ENCODE measurements at regions not wholly inside any gene's neighbourhood (a gene's known extent, or its start where the extent isn't known, plus 50 kb on each side); places are given as distances from the start of the nearest gene placed in this dataset.

DNA sequence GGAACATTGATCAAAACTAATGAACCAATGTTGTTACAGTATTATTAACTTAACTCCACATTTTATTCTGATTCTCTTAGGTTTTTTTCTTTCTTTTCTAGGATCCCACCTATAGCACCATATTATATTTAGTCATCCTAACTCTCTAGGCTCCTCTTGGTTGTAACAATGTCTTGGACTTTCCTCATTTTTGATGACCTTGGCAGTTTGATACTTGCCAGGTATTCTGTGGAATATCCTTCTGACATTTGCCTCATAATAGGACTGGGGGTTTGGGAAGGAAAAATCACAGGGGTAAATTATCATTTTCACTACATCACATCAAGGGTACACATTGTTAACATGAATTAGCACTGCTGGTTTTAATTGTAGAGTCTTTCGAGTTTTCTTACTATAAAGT is 851.6 kb upstream of the SOX9 start:
- TF ChIP-seq EZH2phosphoT487 (IDR thresholded peaks at IDR 0.05; ENCODE audit: borderline replicate concordance, low read length) (no peak), EZH2 (IDR thresholded peaks at IDR 0.05; ENCODE audit: low read length, unreplicated experiment) (no peak)
- TF ChIP-seq, protein P1, sequence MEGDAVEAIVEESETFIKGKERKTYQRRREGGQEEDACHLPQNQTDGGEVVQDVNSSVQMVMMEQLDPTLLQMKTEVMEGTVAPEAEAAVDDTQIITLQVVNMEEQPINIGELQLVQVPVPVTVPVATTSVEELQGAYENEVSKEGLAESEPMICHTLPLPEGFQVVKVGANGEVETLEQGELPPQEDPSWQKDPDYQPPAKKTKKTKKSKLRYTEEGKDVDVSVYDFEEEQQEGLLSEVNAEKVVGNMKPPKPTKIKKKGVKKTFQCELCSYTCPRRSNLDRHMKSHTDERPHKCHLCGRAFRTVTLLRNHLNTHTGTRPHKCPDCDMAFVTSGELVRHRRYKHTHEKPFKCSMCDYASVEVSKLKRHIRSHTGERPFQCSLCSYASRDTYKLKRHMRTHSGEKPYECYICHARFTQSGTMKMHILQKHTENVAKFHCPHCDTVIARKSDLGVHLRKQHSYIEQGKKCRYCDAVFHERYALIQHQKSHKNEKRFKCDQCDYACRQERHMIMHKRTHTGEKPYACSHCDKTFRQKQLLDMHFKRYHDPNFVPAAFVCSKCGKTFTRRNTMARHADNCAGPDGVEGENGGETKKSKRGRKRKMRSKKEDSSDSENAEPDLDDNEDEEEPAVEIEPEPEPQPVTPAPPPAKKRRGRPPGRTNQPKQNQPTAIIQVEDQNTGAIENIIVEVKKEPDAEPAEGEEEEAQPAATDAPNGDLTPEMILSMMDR (conservative IDR thresholded peaks at IDR 0.05; ENCODE audit: low read depth, low read length) = no peak
- POLR2A ChIA-PET (ENCODE audit: unreplicated experiment) = no interaction called here

GRCh38 chr17:71273441-71273840 is 847.4 kb upstream of the SOX9 start:
- TF ChIP-seq, protein P1 (conservative IDR thresholded peaks at IDR 0.05; ENCODE audit: low read depth, low read length) = no peak
- TF ChIP-seq EZH2 (IDR thresholded peaks at IDR 0.05; ENCODE audit: low read length, unreplicated experiment) = no peak
- no peak for TF ChIP-seq EZH2phosphoT487 (IDR thresholded peaks at IDR 0.05; ENCODE audit: borderline replicate concordance, low read length)
- Histone ChIP-seq H3K36me3 (ENCODE audit: low read depth, low read length) (no peaks in the 10 kb centered on the region), H3F3A (ENCODE audit: low read length, unreplicated experiment) (no peaks in the 10 kb centered on the region), H3K9me2 (replicated peaks; ENCODE audit: low read length) (0 out of 2 replicates have a peak, but pooled peaks cover 3% of the 10 kb centered on the region), H3K9ac (ENCODE audit: low read length) (no peak overlapping the region), H3K27me3 (ENCODE audit: low read length) (no peaks in the 10 kb centered on the region), H4K20me1 (ENCODE audit: low read length) (no peaks in the 10 kb centered on the region), H3K9me3 (ENCODE audit: low read length) (no peaks in the 10 kb centered on the region), H3K4me3 (ENCODE audit: low read length) (no peak overlapping the region), H3K79me2 (ENCODE audit: low read length) (no peaks in the 10 kb centered on the region), H3K27ac (ENCODE audit: low read length) (no peak overlapping the region), H3K4me2 (ENCODE audit: low read length) (no peak overlapping the region), H2AFZ (ENCODE audit: low read length) (no peak overlapping the region), H3K4me1 (ENCODE audit: insufficient read depth, low read length) (no peaks in the 10 kb centered on the region)
- DNase-seq = no peak
- ATAC-seq = no peak
- intact Hi-C loops (cut with micrococcal nuclease) = no loop called here
- ChIA-PET CTCF (interaction anchor here (0.6 kb wide), 1 partner anchor 507 kb away, joined by 3 read pairs; no protein-coding TSS in a partner anchor), POLR2A (ENCODE audit: unreplicated experiment) (interaction anchor here (0.6 kb wide), 1 partner anchor 328 kb away, joined by 5 read pairs; no protein-coding TSS in a partner anchor)
- BruUV-seq (replicated peaks) = no TSS peak

More for the DNA sequence above, 851.6 kb upstream of the SOX9 start:
- Histone ChIP-seq H3F3A (ENCODE audit: low read length, unreplicated experiment) (no peaks in the 10 kb centered on the region), H3K9me2 (replicated peaks; ENCODE audit: low read length) (0 out of 2 replicates have a peak, but pooled peaks cover 6% of the 10 kb centered on the region), H3K9ac (ENCODE audit: low read length) (no peak overlapping the region), H3K4me3 (ENCODE audit: low read length) (no peak overlapping the region), H3K36me3 (ENCODE audit: low read depth, low read length) (no peaks in the 10 kb centered on the region), H3K4me1 (ENCODE audit: insufficient read depth, low read length) (no peaks in the 10 kb centered on the region), H2AFZ (ENCODE audit: low read length) (no peak overlapping the region), H3K9me3 (ENCODE audit: low read length) (peaks cover 15% of the 10 kb centered on the region; the same call in 1 of the 2 replicates), H3K27ac (ENCODE audit: low read length) (no peak overlapping the region), H3K27me3 (ENCODE audit: low read length) (no peaks in the 10 kb centered on the region), H3K4me2 (ENCODE audit: low read length) (no peak overlapping the region), H4K20me1 (ENCODE audit: low read length) (no peaks in the 10 kb centered on the region), H3K79me2 (ENCODE audit: low read length) (no peaks in the 10 kb centered on the region)
- ATAC-seq (no peak), DNase-seq (no peak)
- intact Hi-C loops (cut with micrococcal nuclease) = no loop called here
- no TSS peak for BruUV-seq (replicated peaks)
- CTCF ChIA-PET = no interaction called here

- intact Hi-C loops (cut with micrococcal nuclease) = no loop called here
- no TSS peak for BruUV-seq (replicated peaks)
- Histone ChIP-seq H3K79me2 (ENCODE audit: low read length) (no peaks in the 10 kb centered on the region), H3K9me2 (replicated peaks; ENCODE audit: low read length) (0 out of 2 replicates have a peak, but pooled peaks cover 3% of the 10 kb centered on the region), H3K27me3 (ENCODE audit: low read length) (no peaks in the 10 kb centered on the region), H3K9me3 (ENCODE audit: low read length) (no peaks in the 10 kb centered on the region), H2AFZ (ENCODE audit: low read length) (no peak overlapping the region), H3K4me3 (ENCODE audit: low read length) (no peak overlapping the region), H3K9ac (ENCODE audit: low read length) (no peak overlapping the region), H3F3A (ENCODE audit: low read length, unreplicated experiment) (no peaks in the 10 kb centered on the region), H3K4me2 (ENCODE audit: low read length) (no peak overlapping the region), H3K27ac (ENCODE audit: low read length) (no peak overlapping the region), H3K4me1 (ENCODE audit: insufficient read depth, low read length) (no peaks in the 10 kb centered on the region), H3K36me3 (ENCODE audit: low read depth, low read length) (no peaks in the 10 kb centered on the region), H4K20me1 (ENCODE audit: low read length) (no peaks in the 10 kb centered on the region)
- ATAC-seq (no peak), DNase-seq (no peak)
- TF ChIP-seq, protein P1 (conservative IDR thresholded peaks at IDR 0.05; ENCODE audit: low read depth, low read length) = no peak
- no peak for TF ChIP-seq EZH2phosphoT487 (IDR thresholded peaks at IDR 0.05; ENCODE audit: borderline replicate concordance, low read length)
- CTCF ChIA-PET = no interaction called here
- POLR2A ChIA-PET (ENCODE audit: unreplicated experiment) = no interaction called here
Observed at GRCh38 chr17:71276079-71276478, 844.7 kb upstream of the SOX9 start.
